NCI-H2227 (cell line): ENCODE measurements at regions not wholly inside any gene's neighbourhood (a gene's known extent, or its start where the extent isn't known, plus 50 kb on each side); places are given as distances from the start of the nearest gene placed in this dataset.
A peak's percentile ranks its signal among the peaks of the same experiment; 100 is the strongest.

Source experiments
- DNase-seq: peaks from one replicate; lab custom pipeline; 2025; ENCODE audit not compliant: unreplicated experiment; lab: John Stamatoyannopoulos, UW

GRCh38 chr1:17903386-17903785, 148.3 kb downstream of the ACTL8 start:
- no peak for DNase-seq

GRCh38 chr1:17904290-17904689, 149.2 kb downstream of the ACTL8 start:
- no peak for DNase-seq

GRCh38 chr1:17907999-17908398, 152.9 kb downstream of the ACTL8 start:
- no peak for DNase-seq

- DNase-seq: no peak
These were observed 153.8 kb downstream of the ACTL8 start for GRCh38 chr1:17908945-17909344.

- DNase-seq: peak; percentile 19
These were observed 154.5 kb downstream of the ACTL8 start for GRCh38 chr1:17909634-17910033.

- DNase-seq: no peak
These were observed 156.7 kb downstream of the ACTL8 start for GRCh38 chr1:17911791-17912190.

- no peak for DNase-seq
These were observed 157.4 kb downstream of the ACTL8 start for GRCh38 chr1:17912491-17912890.

- DNase-seq: no peak
These were observed 158.4 kb downstream of the ACTL8 start for GRCh38 chr1:17913326-17914115.

GRCh38 chr1:17914131-17914530, 159.0 kb downstream of the ACTL8 start:
- no peak for DNase-seq

- no peak for DNase-seq
These were observed 159.9 kb downstream of the ACTL8 start for GRCh38 chr1:17914987-17915386.

GRCh38 chr1:17915511-17916197, 160.5 kb downstream of the ACTL8 start:
- DNase-seq: no peak

- no peak for DNase-seq
These were observed 161.6 kb downstream of the ACTL8 start for GRCh38 chr1:17916702-17917101.

GRCh38 chr1:17919525-17920439, 164.6 kb downstream of the ACTL8 start:
- DNase-seq: peak; percentile 44

GRCh38 chr1:17920881-17921640, 165.9 kb downstream of the ACTL8 start:
- no peak for DNase-seq

GRCh38 chr1:17922833-17923232, 167.7 kb downstream of the ACTL8 start:
- DNase-seq: peak; percentile 60

- peak; percentile 42 for DNase-seq
These were observed 168.5 kb downstream of the ACTL8 start for GRCh38 chr1:17923666-17924065.

- no peak for DNase-seq
These were observed 169.4 kb downstream of the ACTL8 start for GRCh38 chr1:17924578-17924977.

GRCh38 chr1:17925290-17926237, 170.4 kb downstream of the ACTL8 start:
- no peak for DNase-seq

GRCh38 chr1:17926906-17927305, 171.8 kb downstream of the ACTL8 start:
- no peak for DNase-seq

- no peak for DNase-seq
These were observed 172.8 kb downstream of the ACTL8 start for GRCh38 chr1:17927952-17928351.
